OCI-M2 (cell line): ENCODE measurements at regions not wholly inside any gene's neighbourhood (a gene's known extent, or its start where the extent isn't known, plus 50 kb on each side); places are given as distances from the start of the nearest gene placed in this dataset.
A peak's percentile ranks its signal among the peaks of the same experiment; 100 is the strongest.
"Not testable (repeated sequence)": the region's sequence is repeated elsewhere in the genome, so short reads cannot be mapped to it uniquely, and the experiment has no call there.

Source experiments
- DNase-seq: peaks from one replicate; lab custom pipeline; 2025; ENCODE audit not compliant: unreplicated experiment; lab: John Stamatoyannopoulos, UW

- DNase-seq, result no peak
These were observed 168.4 kb downstream of the VEGFA start for GRCh38 chr6:43938178-43939105.

GRCh38 chr6:43937236-43938177, 167.5 kb downstream of the VEGFA start:
- DNase-seq, result no peak

- DNase-seq, result no peak
These were observed 166.5 kb downstream of the VEGFA start for GRCh38 chr6:43936476-43936875.

- no peak for DNase-seq
These were observed 166.0 kb downstream of the VEGFA start for GRCh38 chr6:43935921-43936439.

- DNase-seq, result no peak
These were observed 165.0 kb downstream of the VEGFA start for GRCh38 chr6:43934803-43935602.

- DNase-seq, result no peak
These were observed 164.3 kb downstream of the VEGFA start for GRCh38 chr6:43934183-43934802.

- DNase-seq, result no peak
These were observed 163.3 kb downstream of the VEGFA start for GRCh38 chr6:43933148-43933885.

- DNase-seq, result no peak
These were observed 162.5 kb downstream of the VEGFA start for GRCh38 chr6:43932259-43933147.

GRCh38 chr6:43931201-43931600, 161.2 kb downstream of the VEGFA start:
- no peak for DNase-seq

GRCh38 chr6:43930440-43931154, 160.6 kb downstream of the VEGFA start:
- DNase-seq, result no peak

GRCh38 chr6:43929511-43929910, 159.5 kb downstream of the VEGFA start:
- no peak for DNase-seq

- no peak for DNase-seq
These were observed 157.7 kb downstream of the VEGFA start for GRCh38 chr6:43927532-43928210.

- peak; percentile 59 for DNase-seq
These were observed 156.9 kb downstream of the VEGFA start for GRCh38 chr6:43926634-43927531.

GRCh38 chr6:43925636-43926139, 155.7 kb downstream of the VEGFA start:
- not testable (repeated sequence) for DNase-seq

GRCh38 chr6:43924222-43924702, 154.3 kb downstream of the VEGFA start:
- DNase-seq, result no peak
